KMS-11 (cell line): ENCODE measurements at regions not wholly inside any gene's neighbourhood (a gene's known extent, or its start where the extent isn't known, plus 50 kb on each side); places are given as distances from the start of the nearest gene placed in this dataset.

Source experiments
- H2AFZ ChIP-seq: fragments of 200-600 bp; sonication (generic); 2 replicates; pipeline ENCODE4 v1.6.1; 2016; ENCODE audit warnings: antibody characterized with exemption, mixed run types, low read depth
- H3K27ac ChIP-seq: fragments of 200-600 bp; sonication (generic); 2 replicates; pipeline ENCODE4 v1.6.1; 2016; ENCODE audit warnings: mild to moderate bottlenecking, mixed run types
- H3K27me3 ChIP-seq: fragments of 200-600 bp; sonication (generic); 2 replicates; pipeline ENCODE4 v1.6.1; 2017; ENCODE audit warnings: mild to moderate bottlenecking, low read depth, mixed run types, moderate library complexity; ENCODE audit not compliant: insufficient read depth
- H3K36me3 ChIP-seq: fragments of 200-600 bp; sonication (generic); 2 replicates; pipeline ENCODE4 v1.6.1; 2017; ENCODE audit warnings: mild to moderate bottlenecking, mixed run types; ENCODE audit not compliant: insufficient read depth
- H3K4me1 ChIP-seq: fragments of 200-600 bp; sonication (generic); 2 replicates; pipeline ENCODE4 v1.6.1; 2016; ENCODE audit warnings: mild to moderate bottlenecking, low read depth, mixed run types; ENCODE audit not compliant: poor library complexity, severe bottlenecking
- H3K4me2 ChIP-seq: fragments of 200-600 bp; sonication (generic); 2 replicates; pipeline ENCODE4 v1.7.0; 2016; ENCODE audit warnings: mild to moderate bottlenecking, mixed run types
- H3K4me3 ChIP-seq: fragments of 200-600 bp; sonication (generic); IDR thresholded peaks from 2 replicates; pipeline ENCODE4 v1.6.1; 2017; ENCODE audit warnings: low read depth, low read length, mixed read lengths; ENCODE audit not compliant: insufficient read depth
- H3K79me2 ChIP-seq: fragments of 200-600 bp; sonication (generic); 2 replicates; pipeline ENCODE4 v1.6.1; 2016; ENCODE audit warnings: low read depth, mixed run types; ENCODE audit not compliant: insufficient read depth
- H3K9ac ChIP-seq: fragments of 200-600 bp; sonication (generic); 2 replicates; pipeline ENCODE4 v1.6.1; 2016; ENCODE audit warnings: mild to moderate bottlenecking, mixed run types
- H4K20me1 ChIP-seq: fragments of 200-600 bp; sonication (generic); 2 replicates; pipeline ENCODE4 v1.6.1; 2016; ENCODE audit warnings: mild to moderate bottlenecking, mixed run types; ENCODE audit not compliant: insufficient read depth
- TF ChIP-seq, protein P1 (sequence below): fragments of 200-600 bp; sonication (generic); conservative IDR thresholded peaks from 2 replicates; pipeline ENCODE4 v1.6.1; 2017; ENCODE audit warnings: low read depth, mild to moderate bottlenecking, antibody characterized with exemption, low read length, moderate library complexity, mixed read lengths

GRCh38 chr11:34730544-34731295 lies 109.8 kb downstream of the EHF start:
- no peak overlapping the region for H2AFZ ChIP-seq
- no peaks in the 10 kb centered on the region for H3K4me1 ChIP-seq
- no peak overlapping the region for H3K27ac ChIP-seq
- TF ChIP-seq, protein P1, sequence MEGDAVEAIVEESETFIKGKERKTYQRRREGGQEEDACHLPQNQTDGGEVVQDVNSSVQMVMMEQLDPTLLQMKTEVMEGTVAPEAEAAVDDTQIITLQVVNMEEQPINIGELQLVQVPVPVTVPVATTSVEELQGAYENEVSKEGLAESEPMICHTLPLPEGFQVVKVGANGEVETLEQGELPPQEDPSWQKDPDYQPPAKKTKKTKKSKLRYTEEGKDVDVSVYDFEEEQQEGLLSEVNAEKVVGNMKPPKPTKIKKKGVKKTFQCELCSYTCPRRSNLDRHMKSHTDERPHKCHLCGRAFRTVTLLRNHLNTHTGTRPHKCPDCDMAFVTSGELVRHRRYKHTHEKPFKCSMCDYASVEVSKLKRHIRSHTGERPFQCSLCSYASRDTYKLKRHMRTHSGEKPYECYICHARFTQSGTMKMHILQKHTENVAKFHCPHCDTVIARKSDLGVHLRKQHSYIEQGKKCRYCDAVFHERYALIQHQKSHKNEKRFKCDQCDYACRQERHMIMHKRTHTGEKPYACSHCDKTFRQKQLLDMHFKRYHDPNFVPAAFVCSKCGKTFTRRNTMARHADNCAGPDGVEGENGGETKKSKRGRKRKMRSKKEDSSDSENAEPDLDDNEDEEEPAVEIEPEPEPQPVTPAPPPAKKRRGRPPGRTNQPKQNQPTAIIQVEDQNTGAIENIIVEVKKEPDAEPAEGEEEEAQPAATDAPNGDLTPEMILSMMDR = no peak
- H3K4me2 ChIP-seq = no peak overlapping the region
- no peaks in the 10 kb centered on the region for H3K27me3 ChIP-seq
- no peaks in the 10 kb centered on the region for H3K36me3 ChIP-seq
- H3K4me3 ChIP-seq = no peak overlapping the region
- H3K79me2 ChIP-seq = no peaks in the 10 kb centered on the region
- H4K20me1 ChIP-seq = no peaks in the 10 kb centered on the region
- no peak overlapping the region for H3K9ac ChIP-seq

GRCh38 chr11:34728609-34729008 lies 107.7 kb downstream of the EHF start:
- Histone ChIP-seq H3K27me3 (no peaks in the 10 kb centered on the region), H4K20me1 (no peaks in the 10 kb centered on the region), H3K9ac (no peak overlapping the region), H2AFZ (no peak overlapping the region), H3K4me2 (no peak overlapping the region), H3K27ac (no peak overlapping the region), H3K36me3 (no peaks in the 10 kb centered on the region), H3K4me3 (no peak overlapping the region), H3K79me2 (no peaks in the 10 kb centered on the region), H3K4me1 (no peaks in the 10 kb centered on the region)
- TF ChIP-seq, protein P1 = no peak

- Histone ChIP-seq H3K36me3 (no peaks in the 10 kb centered on the region), H3K4me3 (no peak overlapping the region), H3K4me1 (peaks cover under 1% of the 10 kb centered on the region), H3K79me2 (no peaks in the 10 kb centered on the region), H3K27ac (no peak overlapping the region), H3K27me3 (no peaks in the 10 kb centered on the region), H3K9ac (no peak overlapping the region), H2AFZ (no peak overlapping the region), H4K20me1 (no peaks in the 10 kb centered on the region), H3K4me2 (no peak overlapping the region)
- TF ChIP-seq, protein P1 = no peak
Observed at GRCh38 chr11:34727228-34727737, 106.4 kb downstream of the EHF start.

GRCh38 chr11:34724973-34725372 lies 104.1 kb downstream of the EHF start:
- H3K4me3 ChIP-seq = no peak overlapping the region
- no peaks in the 10 kb centered on the region for H3K36me3 ChIP-seq
- TF ChIP-seq, protein P1 = no peak
- no peak overlapping the region for H3K27ac ChIP-seq
- peaks cover 16% of the 10 kb centered on the region for H3K4me1 ChIP-seq
- no peaks in the 10 kb centered on the region for H4K20me1 ChIP-seq
- H3K9ac ChIP-seq = no peak overlapping the region
- no peaks in the 10 kb centered on the region for H3K27me3 ChIP-seq
- H3K4me2 ChIP-seq = no peak overlapping the region
- H2AFZ ChIP-seq = no peak overlapping the region
- no peaks in the 10 kb centered on the region for H3K79me2 ChIP-seq
